Uterus (tissue), 3 donors: ENCODE measurements at regions not wholly inside any gene's neighbourhood (a gene's known extent, or its start where the extent isn't known, plus 50 kb on each side); places are given as distances from the start of the nearest gene placed in this dataset.

Experiments
- DNase-seq, 2 donors: peaks; one replicate each; pipeline ENCODE4 v3.0.0-alpha.2; 2019 to 2020
- H3K27ac ChIP-seq, 2 donors: fragments of 200-600 bp; sonication (generic); 1 replicate in 1 of 2; 2 replicates in 1 of 2; pipeline ENCODE4 v1.5.1; 2016 to 2018
- H3K27me3 ChIP-seq, 2 donors: fragments of 200-600 bp; sonication (generic); one replicate each; pipeline ENCODE4 v1.5.1; 2018 to 2019; ENCODE audit warnings: control low read depth in 1 of 2
- H3K36me3 ChIP-seq, 2 donors: fragments of 200-600 bp; sonication (generic); one replicate each; pipeline ENCODE4 v1.5.1; 2019; ENCODE audit warnings: control low read depth in 1 of 2
- H3K4me1 ChIP-seq, 2 donors: fragments of 200-600 bp; sonication (generic); one replicate each; pipeline ENCODE4 v1.5.1; 2018 to 2019; ENCODE audit warnings: control low read depth in 1 of 2
- H3K4me3 ChIP-seq, 2 donors: fragments of 200-600 bp; sonication (generic); 1 replicate in 1 of 2; 2 replicates in 1 of 2; pipeline ENCODE4 v1.5.1; 2018 to 2019; ENCODE audit warnings: mild to moderate bottlenecking in 1 of 2
- H3K9me3 ChIP-seq, 2 donors: fragments of 200-600 bp; sonication (generic); one replicate each; pipeline ENCODE4 v1.5.1; 2019; ENCODE audit warnings: control low read depth in 1 of 2
- POLR2A ChIP-seq, 2 donors: fragments of 450-650 bp; IDR thresholded peaks; one replicate each; pipeline ENCODE4 v1.6.1; 2016; ENCODE audit warnings: antibody characterized with exemption in 2 of 2, mild to moderate bottlenecking in 1 of 2, moderate library complexity in 1 of 2
- intact Hi-C: fragments of 100-400 bp; cut with DNase I; formaldehyde crosslinking; loops from one replicate; pipeline ENCODE4 v1.15.1; 2023; ENCODE audit warnings: low total_unique reads
- TF ChIP-seq, protein P1 (sequence below), 4 experiments: fragments of 200-600 bp in 2 of 4; fragments of 450-650 bp in 2 of 4; sonication (generic) in 2 of 4; IDR thresholded peaks; one replicate each; pipeline ENCODE4 v1.5.1; 2016 to 2019; ENCODE audit warnings: antibody characterized with exemption in 4 of 4, mild to moderate bottlenecking in 2 of 4, moderate library complexity in 1 of 4
- donor health status: DM: yes; HTN: yes; CAD: no.

DNA sequence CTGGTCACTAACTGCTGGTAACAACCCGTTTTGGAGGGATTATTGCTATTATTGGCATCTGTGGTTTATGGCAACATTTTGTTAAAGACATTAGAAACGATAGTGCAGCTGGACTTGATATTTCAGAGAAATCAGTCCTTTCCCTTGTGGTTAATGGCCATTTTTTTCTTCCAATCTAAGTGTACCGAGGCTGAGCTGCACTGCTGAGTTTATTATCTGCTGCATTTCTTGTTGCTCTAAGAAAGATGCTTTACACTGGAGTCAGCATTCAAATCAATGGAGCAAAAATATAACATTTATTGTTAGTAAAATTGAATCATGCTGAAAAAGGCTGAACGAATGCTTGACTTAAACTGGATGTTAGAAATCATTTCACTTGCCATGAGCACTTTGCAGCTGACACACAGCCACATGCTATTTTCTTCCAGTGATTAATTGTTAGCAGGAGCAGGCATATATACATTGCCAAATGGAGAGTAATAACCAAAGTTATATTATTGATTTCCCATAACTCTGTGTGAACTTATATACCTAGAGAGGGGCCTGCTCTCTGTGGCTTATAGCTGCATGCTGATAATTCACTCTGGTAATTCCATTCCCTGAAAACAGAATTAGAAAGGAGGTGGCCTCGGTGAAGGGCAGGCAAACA lies 66.5 kb upstream of the TTC29 start:
- Histone ChIP-seq H3K27ac (no peak overlapping the region), H3K4me3 (no peak overlapping the region), H3K36me3 (no peaks in the 10 kb centered on the region), H3K9me3 (no peaks in the 10 kb centered on the region), H3K27me3 (no peaks in the 10 kb centered on the region), H3K4me1 (no peaks in the 10 kb centered on the region)
- DNase-seq, result no peak
- intact Hi-C loops, result no loop called here
- no peak for TF ChIP-seq POLR2A (IDR thresholded peaks at IDR 0.05)
- TF ChIP-seq, protein P1, sequence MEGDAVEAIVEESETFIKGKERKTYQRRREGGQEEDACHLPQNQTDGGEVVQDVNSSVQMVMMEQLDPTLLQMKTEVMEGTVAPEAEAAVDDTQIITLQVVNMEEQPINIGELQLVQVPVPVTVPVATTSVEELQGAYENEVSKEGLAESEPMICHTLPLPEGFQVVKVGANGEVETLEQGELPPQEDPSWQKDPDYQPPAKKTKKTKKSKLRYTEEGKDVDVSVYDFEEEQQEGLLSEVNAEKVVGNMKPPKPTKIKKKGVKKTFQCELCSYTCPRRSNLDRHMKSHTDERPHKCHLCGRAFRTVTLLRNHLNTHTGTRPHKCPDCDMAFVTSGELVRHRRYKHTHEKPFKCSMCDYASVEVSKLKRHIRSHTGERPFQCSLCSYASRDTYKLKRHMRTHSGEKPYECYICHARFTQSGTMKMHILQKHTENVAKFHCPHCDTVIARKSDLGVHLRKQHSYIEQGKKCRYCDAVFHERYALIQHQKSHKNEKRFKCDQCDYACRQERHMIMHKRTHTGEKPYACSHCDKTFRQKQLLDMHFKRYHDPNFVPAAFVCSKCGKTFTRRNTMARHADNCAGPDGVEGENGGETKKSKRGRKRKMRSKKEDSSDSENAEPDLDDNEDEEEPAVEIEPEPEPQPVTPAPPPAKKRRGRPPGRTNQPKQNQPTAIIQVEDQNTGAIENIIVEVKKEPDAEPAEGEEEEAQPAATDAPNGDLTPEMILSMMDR (IDR thresholded peaks at IDR 0.05), result no peak

DNA sequence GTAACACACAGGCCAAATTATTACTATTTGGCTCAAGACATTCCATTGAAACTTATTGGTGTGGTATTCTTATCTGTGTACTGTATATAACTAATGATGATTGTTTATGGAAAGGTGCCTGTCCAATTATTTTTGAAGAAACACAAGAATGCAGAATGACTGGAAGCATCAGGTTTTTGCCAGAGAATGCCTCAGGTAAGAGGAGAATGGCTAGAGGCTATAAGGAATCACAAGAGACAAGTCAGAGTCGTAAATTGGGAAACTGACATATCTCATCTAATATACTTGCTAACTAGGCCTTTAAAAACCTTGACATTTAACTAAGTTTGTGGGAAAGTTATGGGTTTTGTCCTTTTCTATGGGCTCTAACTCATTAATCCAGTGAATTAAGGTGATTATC lies 69.3 kb upstream of the TTC29 start:
- Histone ChIP-seq H3K36me3 (no peaks in the 10 kb centered on the region), H3K4me3 (no peak overlapping the region), H3K9me3 (no peaks in the 10 kb centered on the region), H3K4me1 (no peaks in the 10 kb centered on the region), H3K27ac (no peak overlapping the region), H3K27me3 (no peaks in the 10 kb centered on the region)
- TF ChIP-seq, protein P1 (IDR thresholded peaks at IDR 0.05), result no peak
- TF ChIP-seq POLR2A (IDR thresholded peaks at IDR 0.05), result no peak
- intact Hi-C loops, result loop anchor here (5.0 kb wide), 1 partner anchor 577 kb away; no protein-coding TSS in a partner anchor
- no peak for DNase-seq

DNA sequence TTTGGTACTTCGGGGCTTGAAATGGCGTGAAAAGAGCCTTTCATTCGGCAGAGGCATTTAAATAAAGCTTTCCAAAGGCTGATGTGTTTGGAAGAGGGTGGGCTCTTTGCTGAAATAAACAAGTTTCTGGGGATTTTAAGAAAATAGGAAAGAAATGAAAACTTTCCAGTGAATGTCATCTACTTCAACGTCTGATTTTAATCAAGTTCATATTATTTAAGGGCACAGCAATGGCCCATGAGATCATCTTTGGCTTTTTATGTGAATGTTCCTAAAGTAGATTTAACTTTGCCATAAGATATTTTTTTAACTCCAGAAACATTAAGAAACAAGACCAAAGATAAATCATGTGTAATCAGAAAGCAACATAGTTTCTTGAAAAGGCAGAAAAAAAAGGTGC lies 69.8 kb upstream of the TTC29 start:
- no peaks in the 10 kb centered on the region for H3K9me3 ChIP-seq
- DNase-seq, result no peak
- intact Hi-C loops, result loop anchor here (5.0 kb wide), 1 partner anchor 577 kb away; no protein-coding TSS in a partner anchor
- H3K4me3 ChIP-seq, result no peak overlapping the region
- no peak for TF ChIP-seq POLR2A (IDR thresholded peaks at IDR 0.05)
- TF ChIP-seq, protein P1 (IDR thresholded peaks at IDR 0.05), result no peak
- H3K36me3 ChIP-seq, result no peaks in the 10 kb centered on the region
- H3K27me3 ChIP-seq, result no peaks in the 10 kb centered on the region
- H3K4me1 ChIP-seq, result no peaks in the 10 kb centered on the region
- no peak overlapping the region for H3K27ac ChIP-seq

DNA sequence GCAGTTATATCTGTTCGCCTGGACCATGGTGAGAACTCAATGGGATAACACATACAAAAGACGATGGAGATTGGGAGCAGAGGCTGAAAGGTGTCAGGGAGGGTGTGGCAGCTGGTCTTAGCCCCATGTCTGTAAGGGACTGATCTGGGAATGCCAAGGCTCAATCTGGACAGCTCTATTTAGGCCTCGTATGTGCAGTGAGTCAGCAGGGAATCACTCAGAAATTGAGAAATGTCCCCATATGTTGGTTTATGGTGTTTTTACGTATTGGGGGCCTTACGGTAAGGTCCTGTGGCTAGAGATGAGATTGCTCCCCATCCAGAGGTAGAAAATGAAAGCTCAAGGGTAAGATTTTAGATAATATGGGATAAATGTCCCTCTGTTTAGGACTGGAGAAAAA lies 71.4 kb upstream of the TTC29 start:
- no peaks in the 10 kb centered on the region for H3K9me3 ChIP-seq
- no peaks in the 10 kb centered on the region for H3K4me1 ChIP-seq
- H3K4me3 ChIP-seq, result no peak overlapping the region
- no peaks in the 10 kb centered on the region for H3K36me3 ChIP-seq
- TF ChIP-seq POLR2A (IDR thresholded peaks at IDR 0.05), result no peak
- TF ChIP-seq, protein P1 (IDR thresholded peaks at IDR 0.05), result no peak
- no peak for DNase-seq
- intact Hi-C loops, result loop anchor here (5.0 kb wide), 1 partner anchor 575 kb away; no protein-coding TSS in a partner anchor
- H3K27ac ChIP-seq, result no peak overlapping the region
- H3K27me3 ChIP-seq, result no peaks in the 10 kb centered on the region

DNA sequence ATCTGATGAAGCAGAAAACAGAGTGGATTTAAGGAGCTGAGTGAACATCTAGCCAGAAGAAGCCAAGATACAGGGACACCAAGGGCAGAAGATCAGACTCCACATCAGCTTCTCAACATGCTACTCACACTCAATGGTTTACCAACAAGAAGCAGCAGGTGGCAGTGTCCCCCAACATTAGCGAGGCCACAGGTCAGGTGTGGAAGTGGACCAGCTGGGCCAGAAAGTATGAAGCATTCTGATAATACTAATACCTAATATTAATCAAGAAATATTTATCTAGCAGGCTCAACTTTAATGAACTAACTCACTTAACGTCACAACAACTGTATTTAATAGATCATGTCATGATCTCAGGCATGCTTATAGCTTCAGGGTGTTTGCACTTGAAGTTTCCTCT lies 73.4 kb upstream of the TTC29 start:
- no peak overlapping the region for H3K27ac ChIP-seq
- no peaks in the 10 kb centered on the region for H3K36me3 ChIP-seq
- H3K4me3 ChIP-seq, result no peak overlapping the region
- no peaks in the 10 kb centered on the region for H3K4me1 ChIP-seq
- TF ChIP-seq POLR2A (IDR thresholded peaks at IDR 0.05), result no peak
- TF ChIP-seq, protein P1 (IDR thresholded peaks at IDR 0.05), result peak; percentile 33 to 61 (median 50)
- intact Hi-C loops, result loop anchor here (5.0 kb wide), 1 partner anchor 573 kb away; no protein-coding TSS in a partner anchor
- H3K27me3 ChIP-seq, result no peaks in the 10 kb centered on the region
- peak; percentile 56 to 58 for DNase-seq
- H3K9me3 ChIP-seq, result no peaks in the 10 kb centered on the region
